HG03457 (cell line): ENCODE measurements at regions not wholly inside any gene's neighbourhood (a gene's known extent, or its start where the extent isn't known, plus 50 kb on each side); places are given as distances from the start of the nearest gene placed in this dataset.
"Not testable (repeated sequence)": the region's sequence is repeated elsewhere in the genome, so short reads cannot be mapped to it uniquely, and the experiment has no call there.

Experiments used
- ATAC-seq: cut with Tn5 transposase; IDR thresholded peaks from one replicate; pipeline ENCODE4 v1.9.1; 2021; ENCODE audit warnings: moderate number of reproducible peaks; ENCODE audit not compliant: unreplicated experiment

DNA sequence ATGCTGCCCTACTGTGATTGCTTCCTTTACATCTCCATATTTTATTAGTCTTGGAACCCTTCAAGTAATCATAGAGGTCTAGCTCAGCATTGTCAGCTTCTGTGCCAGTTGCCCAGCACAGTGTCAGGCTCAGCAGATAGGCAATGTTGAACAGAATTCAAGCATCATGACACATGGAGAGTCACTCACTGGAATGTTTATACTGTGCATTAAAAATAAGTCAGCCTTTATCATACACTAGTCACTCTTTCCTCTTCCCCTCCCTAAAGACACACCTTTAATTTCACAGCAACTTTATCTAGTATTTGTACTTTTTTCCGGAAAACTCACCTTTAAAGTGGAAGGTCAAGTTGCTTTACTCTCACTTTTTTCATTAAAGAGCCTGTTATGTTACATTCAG is 253.8 kb upstream of the CDH11 start:
- no peak for ATAC-seq

GRCh38 chr16:65373097-65373496 is 251.2 kb upstream of the CDH11 start:
- no peak for ATAC-seq

DNA sequence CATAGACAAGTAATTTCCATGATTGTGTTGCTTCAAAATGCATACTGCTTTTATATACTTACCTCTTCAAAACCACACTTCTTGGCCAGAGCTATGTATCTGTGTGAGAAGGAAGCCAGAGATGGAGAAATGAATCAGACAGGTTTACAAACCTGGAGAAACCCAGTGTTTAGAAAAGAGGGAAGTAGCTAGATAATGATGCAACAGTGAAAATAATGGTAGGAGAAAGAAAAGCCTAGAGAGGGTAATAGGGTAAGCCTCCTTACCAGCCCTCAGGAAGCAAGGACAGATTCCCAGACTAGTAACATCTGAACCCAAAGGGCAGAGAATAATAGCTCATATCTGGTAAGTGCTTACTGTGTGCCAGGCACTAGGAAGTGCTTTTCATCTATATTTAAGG is 250.3 kb upstream of the CDH11 start:
- no peak for ATAC-seq

DNA sequence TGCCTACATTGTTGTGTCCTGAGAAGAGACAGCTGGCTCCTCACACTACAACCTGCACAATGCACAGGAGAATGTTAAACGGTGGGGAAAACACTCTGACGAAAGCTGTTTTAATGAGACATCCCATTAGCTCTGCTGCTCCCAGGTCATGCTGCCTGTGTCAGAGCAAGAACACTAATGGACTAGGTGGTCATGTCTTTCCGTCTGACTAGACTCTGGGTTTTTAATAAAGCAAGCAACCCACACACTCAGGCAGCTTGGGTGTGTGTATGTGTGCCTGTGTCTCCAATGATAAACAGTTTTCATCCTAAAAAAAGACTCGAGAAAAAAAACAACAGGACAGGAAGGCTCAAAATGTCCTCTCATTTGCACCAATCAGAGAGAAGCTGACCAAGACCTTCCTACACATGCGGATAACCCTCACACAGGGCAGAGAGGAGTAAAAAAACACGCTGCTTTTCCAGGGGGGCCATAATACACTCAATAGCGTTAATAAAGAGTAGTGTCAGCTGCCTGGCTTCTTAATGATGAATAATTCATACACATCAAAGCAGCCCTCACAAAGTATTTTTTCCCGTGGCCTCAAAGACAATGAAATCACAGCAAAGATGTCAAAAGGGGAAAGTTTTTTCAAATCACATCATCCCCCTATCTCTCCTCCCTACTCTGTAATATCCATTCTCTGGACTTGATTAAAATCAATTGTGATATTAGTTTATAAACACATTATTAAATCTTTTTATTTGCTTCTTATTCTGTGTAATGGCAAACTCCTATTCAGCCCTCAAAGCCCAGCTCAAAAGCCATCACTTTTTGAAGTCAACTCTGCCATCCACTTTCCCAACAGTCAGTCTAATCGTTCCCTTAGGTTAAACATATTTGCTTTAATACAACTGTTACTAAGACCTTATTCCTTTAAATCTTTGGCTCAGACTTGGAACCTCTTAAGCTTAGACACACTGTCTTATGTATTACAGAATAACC is 244.2 kb upstream of the CDH11 start:
- no peak for ATAC-seq

DNA sequence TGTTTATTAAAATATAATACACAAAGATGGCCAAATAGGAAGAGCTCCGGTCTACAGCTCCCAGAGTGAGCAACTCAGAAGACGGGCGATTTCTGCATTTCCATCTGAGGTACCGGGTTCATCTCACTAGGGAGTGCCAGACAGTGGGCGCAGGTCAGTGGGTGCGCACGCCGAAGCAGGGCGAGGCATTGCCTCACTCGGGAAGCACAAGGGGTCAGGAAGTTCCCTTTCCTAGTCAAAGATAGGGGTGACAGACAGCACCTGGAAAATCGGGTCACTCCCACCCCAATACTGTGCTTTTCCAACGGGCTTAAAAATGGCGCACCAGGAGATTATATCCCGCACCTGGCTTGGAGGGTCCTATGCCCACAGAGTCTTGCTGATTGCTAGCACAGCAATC is 234.9 kb upstream of the CDH11 start:
- not testable (repeated sequence) for ATAC-seq

GRCh38 chr16:65355706-65356105 is 233.8 kb upstream of the CDH11 start:
- no peak for ATAC-seq

DNA sequence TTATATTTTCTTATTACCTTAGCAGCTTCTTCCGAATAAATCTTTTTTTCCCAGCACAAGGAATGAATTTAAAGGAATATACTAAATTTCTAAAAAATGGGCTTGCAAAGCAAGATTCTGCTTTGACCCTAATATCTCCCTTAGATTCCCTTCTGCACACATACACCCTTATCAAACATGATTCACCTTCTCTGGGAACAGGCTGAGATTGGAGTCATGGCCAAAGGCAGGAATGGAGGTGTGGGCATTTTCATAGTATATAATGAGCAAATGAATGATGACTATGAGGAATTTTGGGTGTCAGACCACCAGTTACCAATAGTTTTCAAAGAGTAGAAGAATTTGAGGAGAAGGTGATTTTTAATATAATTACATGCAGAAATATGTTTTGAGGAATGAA is 231.3 kb upstream of the CDH11 start:
- ATAC-seq: no peak

DNA sequence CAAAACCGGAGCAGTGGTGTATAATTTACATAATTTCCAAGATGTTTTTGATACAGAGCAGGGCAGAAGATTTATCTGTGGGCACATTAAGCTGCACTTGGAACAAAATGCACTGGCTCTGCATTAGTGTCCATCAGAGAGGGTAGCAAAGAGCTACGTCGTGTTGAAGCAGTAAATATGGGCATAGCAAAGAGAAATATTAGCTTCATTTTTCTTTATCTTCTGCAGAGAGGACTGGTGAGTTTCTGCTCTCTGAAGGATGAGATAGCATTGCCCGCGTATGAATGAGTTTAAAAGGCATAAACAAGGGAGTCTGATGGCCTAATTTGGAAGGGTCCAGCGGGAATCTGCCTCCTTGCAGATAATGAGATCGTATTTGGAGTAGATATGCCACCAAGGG is 227.8 kb upstream of the CDH11 start:
- no peak for ATAC-seq

- no peak for ATAC-seq
These were observed 221.7 kb upstream of the CDH11 start for GRCh38 chr16:65343556-65343955.

GRCh38 chr16:65342231-65342866 is 220.5 kb upstream of the CDH11 start:
- no peak for ATAC-seq

GRCh38 chr16:65339062-65339461 is 217.2 kb upstream of the CDH11 start:
- ATAC-seq: no peak

DNA sequence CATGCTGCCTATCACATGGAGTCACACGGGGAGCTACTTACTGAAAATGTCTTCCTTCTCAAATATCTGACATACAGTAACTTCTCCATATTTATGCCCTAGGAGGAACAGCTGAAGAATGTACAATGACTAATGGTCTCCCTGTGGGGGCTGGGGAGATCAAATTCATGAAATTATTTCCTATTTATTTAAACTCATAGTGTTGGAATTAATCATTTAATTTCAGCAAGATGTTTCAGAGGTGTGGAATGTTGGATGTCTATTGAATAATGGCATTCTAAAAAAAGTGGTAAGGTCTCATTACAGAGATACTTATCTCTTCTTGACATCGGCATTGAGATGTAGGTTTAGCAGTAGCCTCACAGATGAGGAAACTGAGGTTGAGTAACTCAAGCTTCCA is 214.3 kb upstream of the CDH11 start:
- no peak for ATAC-seq

- no peak for ATAC-seq
These were observed 212.2 kb upstream of the CDH11 start for GRCh38 chr16:65334081-65334480.

DNA sequence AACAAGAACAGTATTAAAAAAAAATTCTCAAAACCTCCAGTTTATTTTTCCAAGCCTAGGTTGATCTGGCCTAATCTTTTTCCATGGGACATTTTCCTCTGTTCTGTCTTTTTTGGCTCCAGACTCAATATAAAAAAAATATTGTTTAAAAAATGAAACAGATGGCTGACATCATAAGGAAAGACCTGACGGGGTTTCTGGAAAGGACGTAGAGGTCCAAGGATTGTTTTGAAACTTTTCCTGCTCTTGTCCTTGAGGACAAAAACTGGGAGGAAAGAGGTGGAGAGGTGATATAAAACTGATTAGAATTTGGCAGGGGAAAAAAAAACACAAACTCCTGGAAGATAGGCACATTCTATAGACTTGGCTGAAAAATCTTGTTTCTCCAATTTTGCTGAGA is 211.4 kb upstream of the CDH11 start:
- no peak for ATAC-seq

DNA sequence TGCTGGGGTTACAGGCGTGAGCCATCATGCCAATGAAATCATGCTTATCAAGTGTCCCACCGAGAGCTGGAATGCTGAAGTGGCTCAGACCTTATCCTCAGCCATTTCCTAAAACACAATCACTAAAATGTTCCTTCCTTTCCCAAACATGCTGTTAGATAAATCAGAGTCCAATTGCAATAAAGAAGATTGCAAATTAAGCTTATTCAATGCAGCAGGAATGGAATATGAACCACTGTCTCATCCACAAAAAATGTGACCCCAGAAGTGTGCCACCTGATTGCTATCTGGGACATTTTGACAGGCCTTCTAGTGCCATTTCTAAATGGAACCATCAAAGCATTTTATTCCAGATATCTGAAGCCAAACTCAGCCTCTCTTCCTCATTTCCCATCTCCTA is 205.5 kb upstream of the CDH11 start:
- ATAC-seq: no peak

DNA sequence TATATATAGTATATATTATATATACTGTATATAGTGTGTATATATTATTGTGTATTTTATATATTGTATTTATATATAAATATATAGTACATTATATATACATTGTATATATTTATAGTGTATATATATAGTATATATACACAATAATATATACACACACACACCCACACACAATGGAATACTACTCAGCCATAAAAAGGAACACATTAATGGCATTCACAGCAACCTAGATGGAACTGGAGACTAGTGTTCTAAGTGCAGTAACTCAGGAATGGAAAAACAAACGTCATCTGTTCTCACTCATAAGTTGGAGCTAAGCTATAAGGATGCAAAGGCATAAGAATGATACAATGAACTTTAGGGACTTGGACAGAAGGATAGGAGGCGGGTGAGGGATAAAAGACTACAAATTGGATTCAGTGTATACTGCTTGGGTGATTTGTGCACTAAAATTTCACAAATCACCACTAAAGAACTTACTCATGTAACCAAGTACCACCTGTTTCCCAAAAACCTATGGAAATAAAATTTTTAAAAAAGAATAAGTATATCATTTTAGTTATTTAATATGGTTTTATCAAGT is 201.9 kb upstream of the CDH11 start:
- ATAC-seq: no peak

DNA sequence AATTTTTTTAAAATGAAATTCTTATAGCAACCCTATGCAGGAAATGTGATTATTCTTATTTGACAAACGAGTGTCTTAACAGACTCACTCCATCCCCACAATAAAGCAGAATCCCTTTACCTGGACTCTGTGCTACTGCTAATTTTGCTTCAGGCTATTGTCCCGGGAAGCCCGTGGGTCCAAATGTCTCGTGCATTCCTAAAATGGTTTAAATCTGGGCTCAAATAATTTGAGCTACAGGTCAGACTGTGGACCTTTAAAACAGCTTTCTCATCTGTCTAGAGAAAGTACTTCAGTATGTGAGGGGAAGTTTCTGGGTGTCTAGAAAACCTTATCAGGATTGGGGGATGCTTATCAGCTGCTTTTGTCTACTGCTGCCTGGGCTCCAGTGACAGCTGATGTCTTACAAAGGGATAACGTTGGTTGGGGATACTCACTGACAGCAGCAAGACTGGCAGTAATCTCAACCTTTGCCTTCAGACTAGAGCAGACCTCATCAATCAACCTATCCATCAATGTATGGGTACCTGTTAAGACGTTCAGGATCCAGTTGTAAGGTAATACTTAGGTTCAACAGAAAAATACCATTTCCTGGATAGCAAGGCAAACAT is 197.9 kb upstream of the CDH11 start:
- ATAC-seq: no peak

- ATAC-seq: no peak
These were observed 196.9 kb upstream of the CDH11 start for GRCh38 chr16:65318590-65319257.

DNA sequence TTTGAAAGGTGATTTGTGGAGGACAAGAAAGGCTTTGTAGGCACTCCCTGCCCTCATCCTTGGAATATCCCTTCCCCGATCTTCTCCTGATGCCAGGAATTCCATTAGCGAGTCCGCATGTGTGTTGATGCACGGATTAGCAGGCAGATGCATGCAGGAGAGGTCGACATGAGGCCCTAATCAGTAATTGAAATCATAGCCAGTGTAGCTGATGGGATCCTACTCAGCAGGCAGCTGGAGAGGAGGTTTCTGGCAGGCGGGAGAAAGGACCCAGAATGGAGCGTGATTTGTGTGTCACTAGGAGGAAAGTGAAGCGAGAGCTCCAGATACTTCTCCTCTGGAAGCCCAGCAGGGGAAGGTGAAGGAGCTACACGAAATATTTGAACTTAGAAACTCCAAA is 196.3 kb upstream of the CDH11 start:
- ATAC-seq: no peak

DNA sequence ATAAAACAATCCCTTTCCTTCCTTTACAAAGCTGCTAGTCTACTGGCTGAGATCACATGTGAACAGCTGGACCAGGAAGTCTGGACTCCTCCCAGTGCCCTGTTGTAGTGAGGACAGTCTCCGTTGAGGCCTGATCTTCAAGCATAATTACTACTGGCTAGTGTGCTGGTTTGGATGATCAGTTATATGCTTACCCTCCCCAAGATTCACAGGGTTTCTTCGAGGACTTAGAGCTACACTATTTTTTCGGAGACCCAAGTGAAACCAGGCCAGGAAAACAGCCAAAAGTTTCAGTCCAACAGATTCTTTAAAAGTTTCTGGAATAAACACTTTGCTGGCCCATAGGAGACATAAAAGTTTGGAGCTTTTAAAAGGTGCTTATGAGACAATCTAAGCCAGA is 194.9 kb upstream of the CDH11 start:
- no peak for ATAC-seq
